Lung (tissue), 11 donors: ENCODE measurements at regions not wholly inside any gene's neighbourhood (a gene's known extent, or its start where the extent isn't known, plus 50 kb on each side); places are given as distances from the start of the nearest gene placed in this dataset.
"Not testable (repeated sequence)": the region's sequence is repeated elsewhere in the genome, so short reads cannot be mapped to it uniquely, and the experiment has no call there.

Experiments
- ATAC-seq: fragments of 200-7000 bp; cut with Tn5 transposase; one replicate; pipeline ENCODE4 v1.9.1; 2020; ENCODE audit warnings: moderate number of reproducible peaks; ENCODE audit not compliant: insufficient read depth, low FRiP score
- DNase-seq, 3 donors: peaks; one replicate each; pipeline ENCODE4 v3.0.0-alpha.2; 2013 to 2017
- H3K27ac ChIP-seq, 2 donors: one replicate each; pipeline ENCODE4 v1.5.1; 2013; ENCODE audit warnings: mild to moderate bottlenecking in 2 of 2, moderate library complexity in 2 of 2, control low read depth in 1 of 2, inconsistent platforms in 1 of 2, low read depth in 1 of 2, low read length in 1 of 2
- H3K27me3 ChIP-seq, 3 donors: one replicate each; pipeline ENCODE4 v1.5.1; 2013; ENCODE audit warnings: low read length in 2 of 3; ENCODE audit not compliant: control insufficient read depth in 3 of 3, insufficient read depth in 3 of 3
- H3K36me3 ChIP-seq, 4 donors: one replicate each; pipeline ENCODE4 v1.5.1; 2013; ENCODE audit warnings: low read length in 4 of 4, mild to moderate bottlenecking in 1 of 4, moderate library complexity in 1 of 4; ENCODE audit not compliant: control insufficient read depth in 4 of 4, insufficient read depth in 4 of 4
- H3K4me1 ChIP-seq, 5 donors: one replicate each; pipeline ENCODE4 v1.5.1; 2013; ENCODE audit warnings: low read length in 5 of 5, mild to moderate bottlenecking in 2 of 5, moderate library complexity in 1 of 5; ENCODE audit not compliant: control insufficient read depth in 5 of 5, insufficient read depth in 5 of 5
- H3K4me3 ChIP-seq: one replicate; pipeline ENCODE4 v1.5.1; 2013; ENCODE audit warnings: mild to moderate bottlenecking, control low read depth, moderate library complexity
- H3K9ac ChIP-seq, 2 donors: one replicate each; pipeline ENCODE4 v1.5.1; 2013; ENCODE audit warnings: low read length in 2 of 2, control low read depth in 1 of 2; ENCODE audit not compliant: insufficient read depth in 1 of 2
- H3K9me3 ChIP-seq, 4 donors: one replicate each; pipeline ENCODE4 v1.5.1; 2013; ENCODE audit warnings: low read length in 3 of 4, mild to moderate bottlenecking in 1 of 4, moderate library complexity in 1 of 4; ENCODE audit not compliant: control insufficient read depth in 4 of 4, insufficient read depth in 3 of 4
- CTCF ChIP-seq: IDR thresholded peaks from 2 replicates; pipeline ENCODE4 v1.5.1; 2012; ENCODE audit warnings: mild to moderate bottlenecking; ENCODE audit errors: control extremely low read depth, extremely low read depth
- WGBS, 2 donors: extraction: QIAGEN DNeasy Blood & Tissue Kit; methylation state at CpG; one replicate each; pipeline ENCODE4 v1.1.7; 2013; 5-methylcytosine and 5-hydroxymethylcytosine counted together
- donor health status: control.
- donor health status: control.
- donor health status: Bipolar disorder and iron deficiency.
- donor health status: healthy.
- donor health status: DM: yes; HTN: yes; CAD: no.

GRCh38 chr6:78259935-78260334 lies 607.1 kb downstream of the MEI4 start:
- ATAC-seq, result no peak
- 81% methylated on average over 1 of the region's 1 CpG for WGBS, 2 donors
- H3K27me3 ChIP-seq, result no peaks in the 10 kb centered on the region
- no peaks in the 10 kb centered on the region for H3K4me1 ChIP-seq
- H3K9me3 ChIP-seq, result no peaks in the 10 kb centered on the region
- no peaks in the 10 kb centered on the region for H3K36me3 ChIP-seq
- H3K9ac ChIP-seq, result no peak overlapping the region
- no peak overlapping the region for H3K27ac ChIP-seq
- H3K4me3 ChIP-seq, result no peak overlapping the region
- no peak for DNase-seq
- TF ChIP-seq CTCF, result no peak

GRCh38 chr6:78260427-78260826 lies 606.9 kb upstream of the IRAK1BP1 start:
- not testable (repeated sequence) for H3K27me3 ChIP-seq, H3K4me3 ChIP-seq, H3K27ac ChIP-seq, H3K9ac ChIP-seq, H3K36me3 ChIP-seq, DNase-seq, H3K4me1 ChIP-seq, ATAC-seq, H3K9me3 ChIP-seq
- WGBS, 2 donors, result 53 to 60% methylated on average over 3 of the region's 3 CpGs

DNA sequence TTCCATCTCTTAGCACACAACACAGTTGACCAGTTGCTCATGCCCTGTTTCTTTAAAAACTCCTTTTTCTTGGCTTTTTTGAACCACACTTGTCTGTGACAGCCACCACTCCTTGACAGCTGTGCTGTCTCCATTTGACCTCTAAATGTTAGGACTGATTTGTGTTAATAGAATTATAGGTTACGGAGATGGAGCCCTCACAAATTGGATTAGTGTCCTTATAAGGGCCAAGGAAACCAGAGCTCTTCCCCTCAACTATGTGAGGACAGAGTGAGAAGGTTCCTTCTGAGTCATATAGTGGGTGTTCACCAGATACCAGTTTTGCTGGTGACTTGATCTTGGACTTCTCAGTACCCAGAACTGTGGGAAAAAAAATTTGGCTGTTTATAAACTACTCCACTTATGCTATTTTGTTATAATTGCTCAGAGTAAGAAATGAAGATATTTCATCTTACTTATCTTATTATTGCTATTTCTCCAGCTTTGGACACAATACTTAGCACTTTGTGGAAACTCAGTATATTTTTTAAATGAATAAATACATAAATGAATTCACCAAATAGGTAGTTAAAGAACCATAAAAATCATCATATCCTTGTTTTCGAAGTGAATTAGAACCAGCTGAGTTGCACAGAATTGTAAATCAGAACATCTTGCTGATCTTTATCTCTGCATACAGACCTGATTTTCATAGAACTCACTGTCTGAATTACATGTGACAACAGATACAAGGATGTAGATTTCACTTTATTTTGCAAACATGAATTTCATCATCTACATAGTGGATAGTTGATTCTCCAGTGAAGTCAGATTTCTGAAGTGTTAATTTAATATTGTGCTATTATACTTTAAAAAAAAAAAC lies 598.5 kb upstream of the IRAK1BP1 start:
- no peaks in the 10 kb centered on the region for H3K4me1 ChIP-seq
- no peaks in the 10 kb centered on the region for H3K36me3 ChIP-seq
- DNase-seq (no peak), ATAC-seq (no peak)
- H3K27ac ChIP-seq, result no peak overlapping the region
- no peak for TF ChIP-seq CTCF
- H3K4me3 ChIP-seq, result no peak overlapping the region
- H3K9me3 ChIP-seq, result no peaks in the 10 kb centered on the region
- no peak overlapping the region for H3K9ac ChIP-seq
- 85 to 87% methylated on average over 2 of the region's 2 CpGs for WGBS, 2 donors
- H3K27me3 ChIP-seq, result no peaks in the 10 kb centered on the region

GRCh38 chr6:78300885-78301284 lies 566.5 kb upstream of the IRAK1BP1 start:
- Histone ChIP-seq H3K4me3 (no peak overlapping the region), H3K36me3 (no peaks in the 10 kb centered on the region), H3K9me3 (no peaks in the 10 kb centered on the region), H3K9ac (no peak overlapping the region), H3K27me3 (no peaks in the 10 kb centered on the region), H3K27ac (no peak overlapping the region), H3K4me1 (no peaks in the 10 kb centered on the region)
- WGBS, 2 donors, result 67 to 73% methylated on average over 2 of the region's 2 CpGs
- DNase-seq, result no peak
- TF ChIP-seq CTCF, result no peak
- no peak for ATAC-seq
